ENCODE measurements at regions not wholly inside any gene's neighbourhood (a gene's known extent, or its start where the extent isn't known, plus 50 kb on each side); places are given as distances from the start of the nearest gene placed in this dataset.

GRCh38 chr6:67898875-67899274, 736.2 kb upstream of the ADGRB3 start:
- H3K4me1 Mint-ChIP-seq (ENCODE audit: low read depth, unreplicated experiment) = no peaks in the 10 kb centered on the region
- no TSS peak for BruUV-seq (replicated peaks)

GRCh38 chr6:67897998-67898607, 737.0 kb upstream of the ADGRB3 start:
- CTCF ChIA-PET = interaction anchor here (0.7 kb wide), 1 partner anchor 174 kb away, joined by 3 read pairs; no protein-coding TSS in a partner anchor
- TF ChIP-seq CTCF (IDR thresholded peaks at IDR 0.05; ENCODE audit: unreplicated experiment) = no peak
- no TSS peak for BruUV-seq (replicated peaks)
- intact Hi-C loops (cut with micrococcal nuclease; ENCODE audit: unreplicated experiment) = no loop called here
- no peak overlapping the region for H3K4me3 Mint-ChIP-seq (ENCODE audit: low read depth, unreplicated experiment)
- H3K4me1 Mint-ChIP-seq (ENCODE audit: low read depth, unreplicated experiment) = no peaks in the 10 kb centered on the region
- no peak for DNase-seq
- no peaks in the 10 kb centered on the region for H3K36me3 Mint-ChIP-seq (ENCODE audit: insufficient read depth, unreplicated experiment)
- no peaks in the 10 kb centered on the region for H3K27me3 Mint-ChIP-seq (ENCODE audit: unreplicated experiment)
- H3K27ac Mint-ChIP-seq (ENCODE audit: unreplicated experiment) = no peak overlapping the region
- peaks cover 10% of the 10 kb centered on the region for H3K9me3 Mint-ChIP-seq (ENCODE audit: low read depth, unreplicated experiment)

More at GRCh38 chr6:67898875-67899274, 736.2 kb upstream of the ADGRB3 start:
- Mint-ChIP-seq H3K4me3 (ENCODE audit: low read depth, unreplicated experiment) (no peak overlapping the region), H3K9me3 (ENCODE audit: low read depth, unreplicated experiment) (peaks cover 13% of the 10 kb centered on the region), H3K27ac (ENCODE audit: unreplicated experiment) (no peak overlapping the region), H3K27me3 (ENCODE audit: unreplicated experiment) (no peaks in the 10 kb centered on the region), H3K36me3 (ENCODE audit: insufficient read depth, unreplicated experiment) (no peaks in the 10 kb centered on the region)
- intact Hi-C loops (cut with micrococcal nuclease; ENCODE audit: unreplicated experiment) = no loop called here
- CTCF ChIA-PET = no interaction called here
- DNase-seq = no peak
- TF ChIP-seq CTCF (IDR thresholded peaks at IDR 0.05; ENCODE audit: unreplicated experiment) = no peak

- H3K27me3 Mint-ChIP-seq (ENCODE audit: unreplicated experiment) = no peaks in the 10 kb centered on the region
Observed at GRCh38 chr6:67896476-67896875, 738.6 kb upstream of the ADGRB3 start.

GRCh38 chr6:67889682-67889995, 745.4 kb upstream of the ADGRB3 start:
- Mint-ChIP-seq H3K36me3 (ENCODE audit: insufficient read depth, unreplicated experiment) (no peaks in the 10 kb centered on the region), H3K9me3 (ENCODE audit: low read depth, unreplicated experiment) (peaks cover 15% of the 10 kb centered on the region)
- no TSS peak for BruUV-seq (replicated peaks)

More at GRCh38 chr6:67896476-67896875, 738.6 kb upstream of the ADGRB3 start:
- no peak for TF ChIP-seq CTCF (IDR thresholded peaks at IDR 0.05; ENCODE audit: unreplicated experiment)
- CTCF ChIA-PET = interaction anchor here (0.7 kb wide), 1 partner anchor 19 kb away, joined by 3 read pairs; no protein-coding TSS in a partner anchor
- DNase-seq = no peak
- BruUV-seq (replicated peaks) = no TSS peak
- H3K36me3 Mint-ChIP-seq (ENCODE audit: insufficient read depth, unreplicated experiment) = no peaks in the 10 kb centered on the region
- no peak overlapping the region for H3K27ac Mint-ChIP-seq (ENCODE audit: unreplicated experiment)
- H3K4me3 Mint-ChIP-seq (ENCODE audit: low read depth, unreplicated experiment) = no peak overlapping the region
- no peaks in the 10 kb centered on the region for H3K4me1 Mint-ChIP-seq (ENCODE audit: low read depth, unreplicated experiment)
- peaks cover 6% of the 10 kb centered on the region for H3K9me3 Mint-ChIP-seq (ENCODE audit: low read depth, unreplicated experiment)
- intact Hi-C loops (cut with micrococcal nuclease; ENCODE audit: unreplicated experiment) = no loop called here

More at GRCh38 chr6:67889682-67889995, 745.4 kb upstream of the ADGRB3 start:
- Mint-ChIP-seq H3K27me3 (ENCODE audit: unreplicated experiment) (no peaks in the 10 kb centered on the region), H3K4me1 (ENCODE audit: low read depth, unreplicated experiment) (no peaks in the 10 kb centered on the region), H3K4me3 (ENCODE audit: low read depth, unreplicated experiment) (no peak overlapping the region), H3K27ac (ENCODE audit: unreplicated experiment) (no peak overlapping the region)
- intact Hi-C loops (cut with micrococcal nuclease; ENCODE audit: unreplicated experiment) = no loop called here
- CTCF ChIA-PET = no interaction called here
- DNase-seq = no peak
- TF ChIP-seq CTCF (IDR thresholded peaks at IDR 0.05; ENCODE audit: unreplicated experiment) = no peak

Data from Calu3 (cell line).